SW 1271 (cell line): ENCODE measurements at regions not wholly inside any gene's neighbourhood (a gene's known extent, or its start where the extent isn't known, plus 50 kb on each side); places are given as distances from the start of the nearest gene placed in this dataset.
"Not testable (repeated sequence)": the region's sequence is repeated elsewhere in the genome, so short reads cannot be mapped to it uniquely, and the experiment has no call there.

Experiments
- DNase-seq, 2 experiments: peaks; one replicate each; lab custom pipeline; 2025; lab: John Stamatoyannopoulos, UW

DNA sequence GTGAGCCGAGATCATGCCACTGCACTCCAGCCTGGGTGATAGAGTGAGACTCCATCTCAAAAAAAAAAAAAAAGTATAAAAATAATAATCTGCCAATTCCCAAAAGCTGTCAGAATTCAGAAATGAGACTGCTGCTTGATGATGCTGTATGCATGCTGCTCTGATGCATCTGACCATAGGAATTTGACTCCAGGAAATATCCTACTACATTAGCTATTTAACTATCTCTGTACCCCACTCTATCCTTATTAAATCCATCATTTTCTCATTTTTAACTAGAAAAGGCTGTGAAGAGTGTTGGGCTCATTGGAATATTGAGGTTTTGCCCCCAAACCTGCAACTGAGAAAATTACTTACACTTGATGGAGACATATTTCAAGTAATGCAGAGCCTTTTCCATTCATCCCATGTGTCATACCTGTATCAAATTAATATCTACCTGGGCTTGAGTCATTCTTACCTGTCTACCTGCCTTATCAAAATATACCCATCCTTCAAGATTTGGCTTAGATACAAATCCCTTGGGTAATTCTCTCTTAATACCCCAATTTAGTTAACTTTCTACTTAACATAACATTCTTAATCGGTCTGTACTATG lies 135.2 kb upstream of the PREP start:
- no peak for DNase-seq

DNA sequence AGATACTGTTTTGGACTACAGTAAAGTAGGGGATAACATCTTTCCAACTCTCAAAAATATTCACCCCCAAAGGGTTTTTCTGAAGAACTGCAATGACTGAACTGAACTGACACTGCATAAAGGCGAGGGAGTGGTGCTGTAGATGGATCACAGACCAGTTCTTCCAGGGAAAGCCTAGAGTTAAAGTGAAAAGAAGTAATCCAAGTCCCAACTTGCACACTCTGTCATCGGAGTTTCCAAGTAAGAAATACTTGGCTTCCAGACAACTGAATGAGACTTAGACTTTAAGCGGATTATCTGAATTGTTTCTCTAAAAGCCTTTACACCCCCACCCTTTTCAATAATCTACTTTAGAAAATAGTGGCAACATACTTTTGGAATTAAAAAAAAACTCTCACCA lies 134.1 kb upstream of the PREP start:
- DNase-seq = no peak

DNA sequence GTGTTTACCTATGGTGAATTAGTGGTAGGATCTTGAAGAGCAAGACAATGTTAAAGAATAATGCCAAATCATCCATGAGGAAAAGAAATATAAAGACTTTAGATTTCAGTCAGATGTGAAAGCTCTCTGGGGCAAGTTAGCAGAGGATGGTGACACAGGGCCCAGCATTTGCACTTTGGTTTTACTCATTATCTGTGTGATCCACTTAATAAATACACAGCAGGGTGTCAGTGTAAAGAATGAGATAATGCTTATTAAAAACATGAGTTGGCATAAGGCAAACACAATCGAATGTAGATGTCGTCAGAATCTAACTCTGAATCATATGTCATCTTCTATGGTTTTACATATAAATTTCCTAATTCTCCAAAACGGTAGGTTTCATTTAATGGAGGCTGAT lies 130.4 kb upstream of the PREP start:
- DNase-seq = no peak

DNA sequence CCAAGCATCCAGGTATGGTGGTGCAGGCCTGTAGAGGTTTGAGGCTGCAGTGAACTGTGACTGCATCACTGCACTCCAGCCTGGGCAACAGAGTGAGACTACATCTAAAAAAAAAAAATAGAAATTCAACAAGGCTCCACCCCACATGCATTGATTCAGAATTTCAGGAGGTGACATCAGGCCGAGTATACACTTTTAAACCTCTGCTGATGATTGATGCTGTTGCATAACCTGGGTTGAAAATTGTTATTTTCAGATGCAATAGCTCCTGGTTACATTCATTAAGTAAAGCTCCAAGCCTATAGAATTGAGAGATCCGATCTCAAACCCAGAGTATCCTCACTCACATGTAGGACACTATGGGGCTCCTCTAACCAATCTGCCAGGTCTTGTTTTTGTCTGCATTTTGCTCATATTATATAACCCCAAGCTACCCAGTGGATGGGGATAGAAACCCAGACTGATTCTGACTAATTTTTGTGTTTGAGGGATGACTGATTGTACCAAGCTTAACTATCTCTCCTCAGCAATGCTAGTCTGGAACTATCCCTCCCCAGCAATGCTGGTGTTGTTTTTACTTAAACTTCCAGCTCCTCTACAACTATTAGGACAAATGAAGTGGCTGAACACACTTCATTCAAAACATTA lies 123.5 kb upstream of the PREP start:
- no peak for DNase-seq

DNA sequence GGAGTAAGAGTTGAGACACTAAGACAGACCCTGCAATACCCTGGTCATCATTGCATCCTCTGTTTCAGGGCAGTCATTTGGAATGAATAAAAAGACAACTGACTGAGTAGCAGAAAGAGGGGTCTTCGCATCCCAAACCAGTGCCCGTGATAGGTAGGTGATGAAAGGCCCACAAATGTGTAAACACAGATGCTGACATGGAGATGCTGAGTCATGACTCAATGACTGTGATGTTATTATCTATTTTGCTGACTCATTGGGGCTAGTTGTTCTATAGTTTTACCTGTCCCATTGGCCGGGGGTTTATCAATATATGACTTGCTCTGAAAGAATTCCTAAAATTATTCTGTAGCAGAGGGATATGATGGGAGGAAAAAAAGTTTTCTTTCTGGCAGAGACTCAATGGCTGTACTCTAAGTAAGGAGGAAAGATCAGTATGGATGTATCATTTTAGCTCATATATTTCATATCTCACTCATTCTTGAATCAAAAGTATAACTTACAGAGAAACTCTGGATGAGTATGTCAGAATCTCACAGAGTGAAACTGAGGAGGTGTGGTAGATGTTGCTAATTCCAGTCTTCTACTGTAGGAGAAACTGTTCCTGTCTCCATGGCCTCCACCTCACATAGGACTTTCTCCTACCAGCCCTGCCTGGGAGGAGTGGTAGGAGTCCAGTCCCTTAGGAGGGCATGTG lies 119.9 kb upstream of the PREP start:
- no peak for DNase-seq

DNA sequence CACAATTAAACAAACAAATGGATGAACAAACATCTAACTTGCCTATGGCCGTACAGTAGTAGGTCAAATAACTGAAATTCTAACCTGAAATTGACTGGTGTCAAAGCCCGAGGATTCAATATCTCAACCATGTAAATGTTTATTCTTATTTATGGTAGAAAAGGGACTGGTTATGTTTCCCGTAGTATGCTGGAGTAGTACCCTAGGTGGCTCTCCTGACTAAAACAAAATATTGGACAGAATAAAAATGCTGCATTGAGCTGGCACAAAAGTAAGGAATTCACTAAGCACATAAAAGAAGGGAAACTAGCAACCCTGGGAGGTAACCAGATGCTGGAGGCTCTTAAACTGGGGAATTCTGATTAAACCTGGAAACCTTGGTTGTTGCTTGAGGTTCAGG lies 117.1 kb upstream of the PREP start:
- no peak for DNase-seq

DNA sequence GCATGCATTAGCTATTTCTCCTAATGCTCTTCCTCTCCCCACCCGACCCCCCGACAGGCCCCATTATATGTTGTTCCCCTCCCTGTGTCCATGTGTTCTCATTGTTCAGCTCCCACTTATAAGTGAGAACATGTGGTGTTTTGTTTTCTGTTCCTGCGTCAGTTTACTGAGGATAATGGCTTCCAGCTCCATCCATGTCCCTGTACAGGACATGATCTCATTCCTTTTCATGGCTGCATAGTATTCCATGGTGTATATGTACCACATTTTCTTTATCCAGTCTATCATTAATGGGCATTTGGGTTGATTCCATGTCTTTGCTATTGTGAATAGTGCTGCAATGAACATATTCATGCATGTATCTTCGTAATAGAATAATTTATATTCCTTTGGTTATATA lies 116.1 kb upstream of the PREP start:
- not testable (repeated sequence) for DNase-seq

DNA sequence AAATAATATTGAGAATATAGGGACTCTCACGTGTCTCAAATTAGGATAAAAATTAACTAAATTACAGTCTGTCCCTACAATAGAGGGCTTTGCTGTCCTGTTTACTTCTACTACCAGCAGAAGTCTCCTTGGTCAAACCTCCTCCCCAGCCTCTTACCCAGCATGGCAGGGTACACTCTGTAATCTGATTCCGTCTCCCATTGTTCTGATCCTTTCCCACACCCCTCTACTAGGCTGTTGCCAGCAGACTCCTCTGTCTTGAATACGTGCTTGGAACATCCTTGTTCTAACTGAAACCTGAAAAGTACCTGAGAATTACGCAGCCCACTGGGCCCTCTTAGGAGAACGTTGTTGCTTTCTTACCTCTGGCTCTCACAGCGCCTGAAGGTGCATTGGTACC lies 112.2 kb upstream of the PREP start:
- DNase-seq = no peak

DNA sequence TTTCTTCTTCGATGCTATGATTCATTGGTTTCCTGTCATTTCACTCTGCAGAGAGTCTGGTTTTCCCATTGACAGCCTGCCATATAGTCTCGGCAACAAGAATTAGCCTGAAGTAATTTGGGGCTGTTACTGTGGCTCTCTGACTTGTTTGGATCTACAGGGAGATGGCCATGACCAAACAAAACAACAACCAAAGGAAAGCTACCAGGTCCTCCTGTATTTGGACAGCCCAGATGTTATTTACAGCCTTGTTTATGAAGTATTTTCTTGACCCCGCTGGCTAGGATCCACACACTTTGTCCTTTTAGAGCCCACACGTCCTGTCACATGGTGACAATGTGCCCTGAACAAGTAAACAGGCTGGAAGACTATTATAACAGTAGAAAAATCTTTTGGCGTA lies 111.4 kb upstream of the PREP start:
- DNase-seq = no peak

DNA sequence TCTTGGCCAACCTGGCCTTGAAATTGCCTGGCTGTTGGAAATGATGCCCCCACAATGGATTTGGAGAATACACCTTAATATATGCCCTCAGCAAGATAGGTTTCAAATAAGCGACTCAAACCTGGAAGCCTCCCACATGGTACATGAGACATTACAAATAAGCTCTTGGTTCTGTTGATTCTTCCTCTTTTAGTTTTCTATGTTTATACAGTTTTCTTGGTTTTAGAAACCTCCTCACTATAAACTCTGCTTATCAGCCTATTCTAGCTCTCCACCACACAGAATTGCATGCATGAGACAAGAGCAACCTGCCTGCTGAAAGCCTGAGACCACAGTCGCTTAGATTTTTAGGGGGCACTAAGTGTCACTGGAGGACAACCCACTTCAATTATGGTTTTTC lies 108.8 kb upstream of the PREP start:
- DNase-seq = no peak

DNA sequence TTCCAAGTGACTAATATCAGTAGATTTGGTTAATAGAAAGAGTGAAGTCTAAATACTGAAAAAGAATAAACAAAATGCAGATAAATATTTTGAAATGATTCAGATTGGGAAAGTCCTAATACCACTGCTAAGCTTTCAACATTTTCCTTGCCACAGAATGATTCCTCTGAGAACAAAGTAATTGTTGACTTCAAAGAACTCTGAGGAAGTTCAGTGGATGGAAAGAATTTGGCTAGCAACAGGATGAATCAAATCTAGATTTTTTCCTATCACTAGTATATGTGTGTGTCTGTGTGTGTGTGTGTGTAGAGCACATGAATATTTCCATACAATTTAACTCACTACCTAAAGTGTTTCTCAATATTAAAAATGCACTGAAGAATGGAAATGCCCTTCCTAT lies 107.9 kb upstream of the PREP start:
- DNase-seq = no peak

DNA sequence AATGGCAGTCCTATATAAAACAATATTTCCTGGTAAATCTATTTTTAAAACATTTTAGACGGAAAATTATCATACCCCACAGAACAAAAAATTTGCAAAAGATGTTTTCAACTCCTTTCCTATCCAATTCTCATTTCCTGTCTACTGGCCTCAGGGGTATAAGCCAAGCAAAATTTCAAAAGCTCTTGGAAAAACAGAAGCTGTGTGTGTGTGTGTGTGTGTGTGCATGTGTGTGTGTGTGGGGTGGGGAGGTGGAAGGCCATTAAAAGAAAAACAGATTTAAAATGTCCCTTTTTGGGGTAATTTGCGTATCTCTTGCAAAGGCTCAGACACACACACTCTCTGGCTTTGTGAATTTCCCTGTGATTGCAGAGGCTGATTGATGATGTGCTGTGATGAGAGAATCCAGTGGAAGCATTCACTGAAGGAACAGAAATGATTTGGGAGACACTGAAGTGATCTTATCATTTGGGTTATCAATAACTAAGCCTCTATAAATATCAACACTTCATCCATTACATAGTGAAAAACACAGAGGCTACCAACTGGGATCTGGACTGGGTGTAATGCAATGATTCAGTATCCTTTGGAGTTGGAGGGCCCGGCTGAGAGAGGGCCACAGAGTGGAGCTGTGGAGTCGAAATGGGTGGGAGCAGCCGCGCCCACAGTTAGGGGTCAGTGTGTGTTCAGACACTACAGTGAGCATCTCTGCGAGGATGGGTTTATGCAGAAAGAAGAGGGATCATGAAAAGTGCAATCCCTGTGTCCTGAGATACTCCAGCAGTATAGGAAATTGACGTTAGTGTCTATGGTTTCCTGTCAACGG lies 106.8 kb upstream of the PREP start:
- DNase-seq = no peak

DNA sequence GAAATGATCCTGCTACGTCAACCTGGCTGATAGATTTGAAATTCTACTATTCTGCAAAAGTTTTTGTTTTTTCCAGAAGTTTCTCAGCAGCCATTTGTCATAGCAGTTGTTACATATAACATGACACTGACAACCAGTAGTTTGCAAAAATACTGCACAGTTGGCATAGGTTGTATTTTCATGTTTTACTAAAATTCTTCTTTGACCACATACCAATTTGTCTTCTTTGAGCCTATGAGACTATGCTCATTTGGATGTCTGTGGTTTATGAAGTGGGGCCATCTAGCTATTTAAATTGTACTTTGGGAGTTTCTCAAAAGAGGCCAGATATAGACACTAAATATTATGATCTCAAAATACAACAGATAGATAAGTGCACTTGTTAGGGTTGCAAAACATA lies 104.9 kb upstream of the PREP start:
- DNase-seq = no peak

DNA sequence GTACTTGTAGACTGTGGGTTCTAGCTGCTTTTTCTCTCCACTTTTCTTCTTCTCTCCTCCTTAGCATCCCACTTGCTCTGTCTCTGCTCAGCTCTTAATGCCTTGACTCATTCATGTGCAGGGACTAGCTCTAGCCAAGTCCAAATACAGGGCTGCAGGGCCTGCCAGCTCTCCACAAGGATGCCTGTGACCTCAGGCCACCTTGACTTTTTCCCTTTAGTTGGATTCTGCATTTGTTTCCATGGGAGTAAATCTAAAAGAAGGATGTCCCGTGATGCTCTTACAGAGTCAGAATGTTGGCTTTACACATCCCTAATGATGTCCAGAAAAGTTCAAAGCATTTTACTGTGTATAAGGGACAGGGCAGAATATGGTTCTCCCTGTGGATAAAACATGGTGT lies 101.8 kb upstream of the PREP start:
- no peak for DNase-seq

DNA sequence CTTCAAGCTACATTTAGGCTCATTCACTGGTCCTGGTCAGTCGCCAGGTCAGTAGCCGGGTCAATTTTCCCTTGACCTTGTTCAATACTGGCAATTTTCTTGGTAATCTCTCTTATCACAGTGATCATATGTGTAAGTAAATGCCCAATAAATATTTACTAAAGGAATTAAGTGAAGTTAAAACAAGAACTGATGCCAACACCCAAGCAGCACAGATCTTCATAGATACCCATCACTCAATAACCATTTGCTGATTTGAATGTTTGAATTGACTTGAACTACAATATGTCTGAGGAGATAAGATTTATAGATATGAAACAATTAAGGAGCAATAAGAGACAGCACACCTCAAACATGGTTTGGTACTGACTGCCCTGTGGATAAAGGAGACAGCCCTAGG lies 100.8 kb upstream of the PREP start:
- DNase-seq = no peak

DNA sequence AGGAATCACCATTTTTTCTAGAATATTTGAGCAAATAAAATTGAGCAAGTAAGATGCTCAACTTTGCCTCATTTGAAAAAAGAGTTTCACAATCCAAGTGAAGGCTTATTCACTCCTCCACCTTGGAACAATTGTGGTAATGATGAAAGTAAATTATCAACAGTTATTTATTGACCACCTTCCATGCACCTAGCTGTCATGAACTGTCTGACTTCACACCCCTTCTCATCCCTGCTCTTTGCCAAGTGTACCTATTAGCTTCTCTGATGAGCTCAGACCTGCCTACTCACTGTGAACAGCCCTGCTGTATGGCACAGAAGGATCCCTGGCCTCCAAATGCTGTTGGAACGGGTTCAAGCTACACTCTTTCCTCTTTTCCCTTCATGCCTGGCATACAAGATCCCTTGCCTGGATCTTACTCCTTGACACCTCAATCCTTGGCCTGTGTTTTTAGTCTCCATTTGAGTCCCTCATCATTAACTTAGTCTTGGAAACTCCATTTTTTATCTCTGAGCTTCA lies 99.0 kb upstream of the PREP start:
- DNase-seq = no peak

DNA sequence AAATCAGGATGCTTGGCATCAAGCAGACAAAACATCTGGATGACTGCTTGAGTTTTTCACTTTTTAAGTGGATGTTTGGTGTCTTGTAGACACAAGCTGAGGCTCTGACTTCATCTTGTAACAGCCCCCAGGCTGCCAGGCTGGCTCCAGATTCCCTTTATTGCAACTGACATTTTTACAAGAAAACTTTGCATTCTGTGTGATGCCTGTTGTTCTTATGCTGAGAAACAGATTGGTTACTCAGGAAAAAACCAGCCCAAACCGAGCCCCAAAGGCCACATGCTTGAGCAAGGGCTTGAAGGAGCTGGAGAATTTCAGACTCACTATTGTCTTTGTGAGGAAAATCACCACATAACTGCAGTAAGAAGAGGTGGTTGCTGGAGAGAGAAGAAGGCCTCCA lies 98.4 kb upstream of the PREP start:
- no peak for DNase-seq

DNA sequence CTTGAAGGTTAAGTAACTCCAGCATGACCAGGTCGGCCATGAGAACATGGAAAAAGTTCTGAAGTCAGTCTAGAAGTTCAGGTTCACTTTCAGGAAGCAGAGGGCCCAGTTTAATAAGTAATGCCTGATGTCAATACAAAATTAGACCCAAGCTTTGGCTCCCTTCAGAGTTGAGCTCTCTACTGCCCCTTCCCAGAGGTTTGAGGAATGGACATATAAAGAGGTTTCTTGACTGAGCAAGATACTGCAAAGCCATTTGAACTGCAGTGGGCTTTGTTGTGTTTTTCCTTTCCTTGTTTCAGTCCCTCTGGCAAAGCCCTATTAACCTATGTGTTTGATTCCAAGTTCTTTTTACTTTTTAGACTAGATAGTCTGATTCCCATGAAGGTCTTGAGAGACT lies 97.8 kb upstream of the PREP start:
- no peak for DNase-seq

DNA sequence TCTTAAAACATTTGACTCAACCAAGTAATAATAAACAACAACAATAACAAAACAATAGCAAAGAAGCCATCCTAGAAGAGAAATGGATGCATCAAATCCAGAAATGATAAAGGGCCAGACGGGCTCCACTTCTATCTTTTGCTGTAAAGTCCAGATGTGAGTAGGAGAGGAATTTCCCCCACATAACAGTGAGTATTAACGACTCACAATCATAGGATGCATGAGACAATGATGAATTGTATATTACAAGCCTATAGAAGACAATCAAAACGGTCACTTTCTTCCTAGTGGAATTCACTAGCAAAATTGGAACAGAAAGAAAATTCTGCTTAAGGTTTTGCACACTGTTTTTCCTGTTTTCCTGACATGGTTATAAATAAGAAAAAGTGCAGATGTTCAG lies 97.0 kb upstream of the PREP start:
- no peak for DNase-seq

DNA sequence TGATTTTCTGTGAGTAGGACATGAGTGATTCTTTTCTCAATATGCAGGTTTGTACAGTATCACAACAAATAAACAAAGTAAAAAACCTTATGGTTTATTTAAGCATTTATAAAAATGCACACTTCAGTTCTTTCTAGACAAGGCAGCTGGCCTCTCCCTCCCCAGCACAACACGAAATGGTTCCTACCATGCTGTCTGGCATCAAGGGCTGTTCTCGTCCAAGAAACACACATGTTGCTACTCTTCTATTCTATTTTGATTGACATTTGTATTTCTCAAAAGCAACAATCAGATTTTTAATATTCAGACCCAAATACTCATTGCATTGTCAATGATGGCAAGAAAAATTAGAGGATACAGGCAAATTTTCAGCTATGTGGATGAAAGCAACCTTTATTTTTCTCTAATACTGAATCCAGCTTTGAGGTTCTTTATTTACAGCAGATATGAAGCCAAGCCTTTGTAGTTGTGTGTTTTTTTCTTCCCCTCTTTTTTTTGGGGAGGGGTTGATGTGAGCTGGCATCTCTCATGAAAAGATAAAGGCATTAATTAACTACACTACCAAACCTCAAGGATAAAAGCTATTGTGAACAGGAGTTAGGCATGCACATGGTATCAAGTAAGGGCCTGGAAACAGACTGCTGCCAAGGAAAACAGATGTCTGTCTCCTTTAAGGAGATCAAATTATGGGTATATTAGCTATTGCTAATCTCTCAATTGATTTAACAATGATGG lies 96.4 kb upstream of the PREP start:
- DNase-seq = no peak

DNA sequence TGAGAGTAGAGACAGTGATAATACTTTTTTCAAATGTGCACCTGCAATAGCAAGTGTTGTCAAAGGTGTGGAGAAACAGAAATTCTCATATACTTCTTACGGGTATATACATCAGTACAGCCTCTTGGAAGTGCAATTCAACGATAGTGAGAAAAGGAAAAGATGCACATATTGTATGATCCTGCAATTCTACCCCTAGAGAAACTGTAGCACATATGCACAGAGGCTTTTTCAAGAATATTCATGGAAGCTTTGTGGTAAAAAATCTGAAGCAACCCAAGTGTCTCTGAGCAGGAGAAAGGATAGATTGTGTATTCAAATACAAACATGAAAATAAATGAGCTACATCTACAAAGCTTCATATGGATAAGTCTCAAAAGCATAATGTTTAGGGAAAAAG lies 94.7 kb upstream of the PREP start:
- no peak for DNase-seq

DNA sequence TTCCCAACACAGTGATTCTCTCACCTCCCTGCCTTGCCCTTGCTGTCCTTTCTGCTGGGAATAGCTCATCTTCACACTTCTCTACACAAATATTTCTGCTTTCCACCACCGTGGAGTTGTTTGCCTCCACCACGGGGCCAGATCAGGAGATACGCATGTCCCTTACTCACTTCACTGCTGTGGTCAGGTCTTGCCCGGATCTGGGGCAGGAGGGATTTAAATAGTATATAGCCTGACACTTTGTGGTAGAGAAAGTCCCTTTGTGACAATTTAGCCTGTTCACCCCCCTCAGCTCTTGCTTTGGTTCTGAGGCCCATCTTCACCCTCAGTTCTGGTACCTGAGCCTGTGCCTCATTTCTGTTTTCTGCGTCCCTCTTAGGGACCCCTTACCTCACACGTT lies 92.6 kb upstream of the PREP start:
- DNase-seq = no peak
